A549 (cell line): ENCODE measurements at regions not wholly inside any gene's neighbourhood (a gene's known extent, or its start where the extent isn't known, plus 50 kb on each side); places are given as distances from the start of the nearest gene placed in this dataset.

Experiments
- ATAC-seq, 2 experiments: fragments of 200-7000 bp in 1 of 2; fragments of >200 bp in 1 of 2; cut with Nextera tagmentation in 1 of 2; cut with Tn5 transposase in 1 of 2; 3 replicates each; pipeline versions ENCODE4 v1.8.0 to v1.9.1; 2018 to 2020; ENCODE audit warnings: mild to moderate bottlenecking in 1 of 2, moderate library complexity in 1 of 2
- CTCF ChIA-PET: fragments of 300-600 bp; sonication (Branson Sonifier 250); formaldehyde crosslinking; extraction: SDS; loops from one replicate; lab custom pipeline; 2021; ENCODE audit warnings: antibody characterized with exemption, inconsistent platforms; lab: Yijun Ruan, JAX
- POLR2A ChIA-PET: fragments of 350-600 bp; formaldehyde crosslinking; extraction: SDS; loops from one replicate; lab custom pipeline; 2021; ENCODE audit warnings: antibody characterized with exemption, inconsistent platforms; lab: Yijun Ruan, JAX
- DNase-seq, 2 experiments: peaks; one replicate each; pipeline versions ENCODE4 v3.0.0 to v3.0.0-alpha.2; 2011 to 2016; ENCODE audit warnings: low read depth in 1 of 2, low spot score in 1 of 2
- FAIRE-seq: peaks from 2 replicates; lab custom pipeline; 2011; peaks lifted over from hg19 to GRCh38; lab: Jason Lieb, UNC
- H3K27ac ChIP-seq, 2 experiments: fragments of >200 bp; sonication (Bioruptor Twin); formaldehyde crosslinking; 3 replicates each; pipeline ENCODE4 v1.5.1; 2016 to 2017
- H3K4me1 ChIP-seq: fragments of >200 bp; sonication (Bioruptor Twin); formaldehyde crosslinking; 3 replicates; pipeline ENCODE4 v1.6.1; 2016
- H3K4me2 ChIP-seq: fragments of >200 bp; sonication (Bioruptor Twin); formaldehyde crosslinking; 3 replicates; pipeline ENCODE4 v1.6.1; 2016
- H3K4me3 ChIP-seq: fragments of >200 bp; sonication (Bioruptor Twin); formaldehyde crosslinking; 3 replicates; pipeline ENCODE4 v1.5.1; 2016
- H3K9me3 ChIP-seq: fragments of >200 bp; sonication (Bioruptor Twin); formaldehyde crosslinking; 3 replicates; pipeline ENCODE4 v1.6.1; 2016
- BHLHE40 ChIP-seq: IDR thresholded peaks from 2 replicates; pipeline ENCODE4 v1.6.1; 2012; ENCODE audit warnings: low read depth, low read length, inconsistent platforms
- CHD4 ChIP-seq: fragments of 200-600 bp; sonication (generic); IDR thresholded peaks from 2 replicates; pipeline ENCODE4 v1.6.1; 2016; ENCODE audit warnings: antibody characterized with exemption, mild to moderate bottlenecking, borderline replicate concordance
- ESRRA ChIP-seq: fragments of 150-350 bp; IDR thresholded peaks from 2 replicates; pipeline ENCODE4 v1.6.1; 2014; ENCODE audit warnings: mild to moderate bottlenecking, low read length, borderline replicate concordance
- FOSL2 ChIP-seq, 2 experiments: fragments of 450-650 bp in 1 of 2; fragments of >200 bp in 1 of 2; sonication (Bioruptor Twin) in 1 of 2; formaldehyde crosslinking; IDR thresholded peaks; 2 replicates each; pipeline versions ENCODE4 v1.5.0 to v1.6.1; 2016 to 2020; ENCODE audit warnings: mild to moderate bottlenecking in 1 of 2, moderate library complexity in 1 of 2
- HOXB5 ChIP-seq: fragments of 250-450 bp; sonication (Bioruptor Pico); IDR thresholded peaks from 2 replicates; pipeline ENCODE4 v1.5.0; 2020; ENCODE audit warnings: mild to moderate bottlenecking, moderate library complexity
- JUN ChIP-seq, 2 experiments: fragments of >200 bp; sonication (Bioruptor Twin); formaldehyde crosslinking; IDR thresholded peaks; 2 replicates in 1 of 2; 3 replicates in 1 of 2; pipeline ENCODE4 v1.6.1; 2016 to 2017
- MAFK ChIP-seq: fragments of 450-650 bp; IDR thresholded peaks from 2 replicates; pipeline ENCODE4 v1.6.1; 2014; ENCODE audit not compliant: partially characterized antibody
- RAD21 ChIP-seq, 2 experiments: fragments of >200 bp in 1 of 2; sonication (Bioruptor Twin) in 1 of 2; formaldehyde crosslinking in 1 of 2; IDR thresholded peaks in 1 of 2; conservative IDR thresholded peaks in 1 of 2; 2 replicates in 1 of 2; 3 replicates in 1 of 2; pipeline ENCODE4 v1.6.1; 2012 to 2018; ENCODE audit warnings: inconsistent platforms in 1 of 2
- RARB ChIP-seq: fragments of 250-450 bp; sonication (Bioruptor Pico); IDR thresholded peaks from 2 replicates; pipeline ENCODE4 v1.8.0; 2021; ENCODE audit warnings: mild to moderate bottlenecking, moderate library complexity
- RCOR1 ChIP-seq: fragments of 150-350 bp; IDR thresholded peaks from 2 replicates; pipeline ENCODE4 v1.6.1; 2014; ENCODE audit warnings: antibody characterized with exemption, low read length, low read depth
- ZC3H11A ChIP-seq: fragments of 450-650 bp; IDR thresholded peaks from 2 replicates; pipeline ENCODE4 v1.6.1; 2014; ENCODE audit warnings: antibody characterized with exemption, mild to moderate bottlenecking
- ZFP36 ChIP-seq: fragments of 450-650 bp; IDR thresholded peaks from 2 replicates; pipeline ENCODE4 v1.6.1; 2014; ENCODE audit warnings: borderline replicate concordance; ENCODE audit not compliant: partially characterized antibody
- ZNF302 ChIP-seq: fragments of 250-450 bp; sonication (Bioruptor Pico); IDR thresholded peaks from 2 replicates; pipeline ENCODE4 v1.9.0; 2021; ENCODE audit warnings: inconsistent platforms, mild to moderate bottlenecking, moderate library complexity
- WGBS: methylation state at CpG from one replicate; pipeline ENCODE4 v1.1.6; 2017; ENCODE audit errors: missing lambda C conversion rate; 5-methylcytosine and 5-hydroxymethylcytosine counted together
- TF ChIP-seq, protein P1 (sequence below): fragments of 150-350 bp; IDR thresholded peaks from 2 replicates; pipeline ENCODE4 v1.6.1; 2014; ENCODE audit warnings: low read depth, mild to moderate bottlenecking, low read length
- TF ChIP-seq, protein P2 (sequence below): fragments of 450-650 bp; IDR thresholded peaks from 2 replicates; pipeline ENCODE4 v1.6.1; 2014; ENCODE audit warnings: antibody characterized with exemption
- TF ChIP-seq, protein P3 (sequence below): fragments of >200 bp; sonication (Bioruptor Twin); formaldehyde crosslinking; IDR thresholded peaks from 2 replicates; pipeline ENCODE4 v1.6.1; 2016
- TF ChIP-seq, protein P4 (sequence below): fragments of 250-450 bp; sonication (Bioruptor Pico); IDR thresholded peaks from 2 replicates; pipeline ENCODE4 v1.5.0; 2021; ENCODE audit warnings: mild to moderate bottlenecking, moderate library complexity, borderline replicate concordance
- TF ChIP-seq, protein P5 (sequence below): fragments of 200-600 bp; sonication (generic); IDR thresholded peaks from 2 replicates; pipeline ENCODE4 v1.6.1; 2016; ENCODE audit warnings: antibody characterized with exemption, mild to moderate bottlenecking, moderate library complexity

DNA sequence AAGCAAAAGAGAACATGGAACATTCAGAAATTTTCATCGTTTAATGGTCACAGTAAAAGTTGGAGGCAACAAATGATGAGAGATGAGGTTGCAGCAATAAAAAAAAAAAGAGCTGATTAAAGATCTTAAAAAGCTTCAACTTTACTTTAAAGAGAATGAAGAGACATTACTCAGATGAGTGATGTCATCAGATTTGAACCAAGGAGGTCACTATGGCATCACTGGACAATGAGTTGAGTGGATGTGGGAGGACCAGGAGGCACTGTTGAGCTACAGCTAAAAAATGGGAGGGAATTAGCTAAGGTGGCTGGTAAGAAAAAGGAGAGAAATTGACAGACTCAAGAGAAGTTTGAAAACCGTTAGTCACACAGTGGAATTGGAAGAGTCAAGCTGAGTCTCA is 138.4 kb downstream of the SST start:
- Histone ChIP-seq H3K9me3 (no peaks in the 10 kb centered on the region), H3K4me3 (no peak overlapping the region), H3K4me2 (no peak overlapping the region), H3K27ac (no peak overlapping the region), H3K4me1 (no peaks in the 10 kb centered on the region)
- FAIRE-seq = no peak
- WGBS = 24% methylated on average over 2 of the region's 2 CpGs
- ChIA-PET POLR2A (no interaction called here), CTCF (interaction anchor here (1.1 kb wide), 1 partner anchor 86 kb away, joined by 3 read pairs; no protein-coding TSS in a partner anchor)
- no peak for ATAC-seq
- TF ChIP-seq, protein P1, sequence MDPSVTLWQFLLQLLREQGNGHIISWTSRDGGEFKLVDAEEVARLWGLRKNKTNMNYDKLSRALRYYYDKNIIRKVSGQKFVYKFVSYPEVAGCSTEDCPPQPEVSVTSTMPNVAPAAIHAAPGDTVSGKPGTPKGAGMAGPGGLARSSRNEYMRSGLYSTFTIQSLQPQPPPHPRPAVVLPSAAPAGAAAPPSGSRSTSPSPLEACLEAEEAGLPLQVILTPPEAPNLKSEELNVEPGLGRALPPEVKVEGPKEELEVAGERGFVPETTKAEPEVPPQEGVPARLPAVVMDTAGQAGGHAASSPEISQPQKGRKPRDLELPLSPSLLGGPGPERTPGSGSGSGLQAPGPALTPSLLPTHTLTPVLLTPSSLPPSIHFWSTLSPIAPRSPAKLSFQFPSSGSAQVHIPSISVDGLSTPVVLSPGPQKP = no peak
- TF ChIP-seq HOXB5 (CRISPR knock-in tag) = no peak
- TF ChIP-seq, protein P2, sequence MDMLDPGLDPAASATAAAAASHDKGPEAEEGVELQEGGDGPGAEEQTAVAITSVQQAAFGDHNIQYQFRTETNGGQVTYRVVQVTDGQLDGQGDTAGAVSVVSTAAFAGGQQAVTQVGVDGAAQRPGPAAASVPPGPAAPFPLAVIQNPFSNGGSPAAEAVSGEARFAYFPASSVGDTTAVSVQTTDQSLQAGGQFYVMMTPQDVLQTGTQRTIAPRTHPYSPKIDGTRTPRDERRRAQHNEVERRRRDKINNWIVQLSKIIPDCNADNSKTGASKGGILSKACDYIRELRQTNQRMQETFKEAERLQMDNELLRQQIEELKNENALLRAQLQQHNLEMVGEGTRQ = no peak
- TF ChIP-seq, protein P3, sequence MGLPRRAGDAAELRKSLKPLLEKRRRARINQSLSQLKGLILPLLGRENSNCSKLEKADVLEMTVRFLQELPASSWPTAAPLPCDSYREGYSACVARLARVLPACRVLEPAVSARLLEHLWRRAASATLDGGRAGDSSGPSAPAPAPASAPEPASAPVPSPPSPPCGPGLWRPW = no peak
- no peak for TF ChIP-seq CHD4
- TF ChIP-seq ESRRA = no peak
- TF ChIP-seq, protein P4, sequence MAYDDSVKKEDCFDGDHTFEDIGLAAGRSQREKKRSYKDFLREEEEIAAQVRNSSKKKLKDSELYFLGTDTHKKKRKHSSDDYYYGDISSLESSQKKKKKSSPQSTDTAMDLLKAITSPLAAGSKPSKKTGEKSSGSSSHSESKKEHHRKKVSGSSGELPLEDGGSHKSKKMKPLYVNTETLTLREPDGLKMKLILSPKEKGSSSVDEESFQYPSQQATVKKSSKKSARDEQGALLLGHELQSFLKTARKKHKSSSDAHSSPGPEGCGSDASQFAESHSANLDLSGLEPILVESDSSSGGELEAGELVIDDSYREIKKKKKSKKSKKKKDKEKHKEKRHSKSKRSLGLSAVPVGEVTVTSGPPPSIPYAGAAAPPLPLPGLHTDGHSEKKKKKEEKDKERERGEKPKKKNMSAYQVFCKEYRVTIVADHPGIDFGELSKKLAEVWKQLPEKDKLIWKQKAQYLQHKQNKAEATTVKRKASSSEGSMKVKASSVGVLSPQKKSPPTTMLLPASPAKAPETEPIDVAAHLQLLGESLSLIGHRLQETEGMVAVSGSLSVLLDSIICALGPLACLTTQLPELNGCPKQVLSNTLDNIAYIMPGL (CRISPR knock-in tag) = no peak
- TF ChIP-seq ZFP36 = no peak
- TF ChIP-seq RAD21 (conservative IDR thresholded peaks at IDR 0.05 in 1 of 2, IDR thresholded peaks at IDR 0.05 in 1 of 2) = no peak
- DNase-seq = no peak

DNA sequence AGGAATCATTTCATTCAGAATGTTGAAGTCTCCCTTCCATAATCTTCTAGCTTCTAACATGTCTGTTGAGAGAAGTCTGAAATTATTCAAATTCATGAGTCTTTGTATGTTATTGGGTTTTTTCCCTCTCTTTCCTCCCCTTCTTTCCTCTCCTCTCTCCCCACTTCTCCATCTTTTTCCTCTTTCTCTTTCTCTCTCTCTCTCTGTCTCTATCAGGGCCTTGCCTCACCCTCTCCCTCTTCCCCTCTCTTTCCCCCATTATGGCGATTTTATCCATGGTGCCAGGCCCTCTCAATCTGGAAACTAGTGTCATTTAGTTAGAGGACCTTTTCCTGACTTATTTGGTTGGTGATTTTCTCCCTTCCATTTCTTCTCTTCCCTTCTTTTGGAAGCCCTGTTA is 147.3 kb downstream of the SST start:
- H3K4me2 ChIP-seq = no peak overlapping the region
- POLR2A ChIA-PET = no interaction called here
- no peak for DNase-seq
- H3K4me3 ChIP-seq = no peak overlapping the region
- CTCF ChIA-PET = no interaction called here
- H3K9me3 ChIP-seq = no peaks in the 10 kb centered on the region
- no peak overlapping the region for H3K27ac ChIP-seq
- no peak for ATAC-seq
- 0% methylated on average over 1 of the region's 1 CpG for WGBS
- no peak for FAIRE-seq
- no peak for TF ChIP-seq BHLHE40
- TF ChIP-seq ZNF302 (CRISPR knock-in tag) = no peak
- TF ChIP-seq RAD21 (conservative IDR thresholded peaks at IDR 0.05 in 1 of 2, IDR thresholded peaks at IDR 0.05 in 1 of 2) = no peak
- TF ChIP-seq, protein P4 (CRISPR knock-in tag) = no peak
- TF ChIP-seq MAFK = no peak
- no peak for TF ChIP-seq RARB
- TF ChIP-seq, protein P5, sequence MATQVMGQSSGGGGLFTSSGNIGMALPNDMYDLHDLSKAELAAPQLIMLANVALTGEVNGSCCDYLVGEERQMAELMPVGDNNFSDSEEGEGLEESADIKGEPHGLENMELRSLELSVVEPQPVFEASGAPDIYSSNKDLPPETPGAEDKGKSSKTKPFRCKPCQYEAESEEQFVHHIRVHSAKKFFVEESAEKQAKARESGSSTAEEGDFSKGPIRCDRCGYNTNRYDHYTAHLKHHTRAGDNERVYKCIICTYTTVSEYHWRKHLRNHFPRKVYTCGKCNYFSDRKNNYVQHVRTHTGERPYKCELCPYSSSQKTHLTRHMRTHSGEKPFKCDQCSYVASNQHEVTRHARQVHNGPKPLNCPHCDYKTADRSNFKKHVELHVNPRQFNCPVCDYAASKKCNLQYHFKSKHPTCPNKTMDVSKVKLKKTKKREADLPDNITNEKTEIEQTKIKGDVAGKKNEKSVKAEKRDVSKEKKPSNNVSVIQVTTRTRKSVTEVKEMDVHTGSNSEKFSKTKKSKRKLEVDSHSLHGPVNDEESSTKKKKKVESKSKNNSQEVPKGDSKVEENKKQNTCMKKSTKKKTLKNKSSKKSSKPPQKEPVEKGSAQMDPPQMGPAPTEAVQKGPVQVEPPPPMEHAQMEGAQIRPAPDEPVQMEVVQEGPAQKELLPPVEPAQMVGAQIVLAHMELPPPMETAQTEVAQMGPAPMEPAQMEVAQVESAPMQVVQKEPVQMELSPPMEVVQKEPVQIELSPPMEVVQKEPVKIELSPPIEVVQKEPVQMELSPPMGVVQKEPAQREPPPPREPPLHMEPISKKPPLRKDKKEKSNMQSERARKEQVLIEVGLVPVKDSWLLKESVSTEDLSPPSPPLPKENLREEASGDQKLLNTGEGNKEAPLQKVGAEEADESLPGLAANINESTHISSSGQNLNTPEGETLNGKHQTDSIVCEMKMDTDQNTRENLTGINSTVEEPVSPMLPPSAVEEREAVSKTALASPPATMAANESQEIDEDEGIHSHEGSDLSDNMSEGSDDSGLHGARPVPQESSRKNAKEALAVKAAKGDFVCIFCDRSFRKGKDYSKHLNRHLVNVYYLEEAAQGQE = no peak
- TF ChIP-seq, protein P3 = no peak
- no peak for TF ChIP-seq JUN (IDR thresholded peaks at IDR 0.05)
- no peak for TF ChIP-seq ZC3H11A
- TF ChIP-seq RCOR1 = no peak
- TF ChIP-seq ESRRA = no peak
- TF ChIP-seq FOSL2 (IDR thresholded peaks at IDR 0.05) = no peak
- no peak for TF ChIP-seq FOSL2 (CRISPR knock-in tag; IDR thresholded peaks at IDR 0.05)
- H3K4me1 ChIP-seq = no peaks in the 10 kb centered on the region
